Lower leg skin (tissue), 3 donors: ENCODE measurements at regions not wholly inside any gene's neighbourhood (a gene's known extent, or its start where the extent isn't known, plus 50 kb on each side); places are given as distances from the start of the nearest gene placed in this dataset.

ENCODE experiments used
- POLR2A ChIP-seq, 2 donors: fragments of 450-650 bp; IDR thresholded peaks; one replicate each; pipeline ENCODE4 v1.6.1; 2016 to 2017; ENCODE audit warnings: antibody characterized with exemption in 2 of 2, mild to moderate bottlenecking in 1 of 2, moderate library complexity in 1 of 2
- TF ChIP-seq, protein P1 (sequence below), 3 donors: fragments of 450-650 bp; IDR thresholded peaks; one replicate each; pipeline ENCODE4 v1.5.1; 2016; ENCODE audit warnings: antibody characterized with exemption in 3 of 3, mild to moderate bottlenecking in 3 of 3, moderate library complexity in 2 of 3

GRCh38 chr16:55014022-55014421 is 83.4 kb downstream of the IRX5 start:
- TF ChIP-seq, protein P1, sequence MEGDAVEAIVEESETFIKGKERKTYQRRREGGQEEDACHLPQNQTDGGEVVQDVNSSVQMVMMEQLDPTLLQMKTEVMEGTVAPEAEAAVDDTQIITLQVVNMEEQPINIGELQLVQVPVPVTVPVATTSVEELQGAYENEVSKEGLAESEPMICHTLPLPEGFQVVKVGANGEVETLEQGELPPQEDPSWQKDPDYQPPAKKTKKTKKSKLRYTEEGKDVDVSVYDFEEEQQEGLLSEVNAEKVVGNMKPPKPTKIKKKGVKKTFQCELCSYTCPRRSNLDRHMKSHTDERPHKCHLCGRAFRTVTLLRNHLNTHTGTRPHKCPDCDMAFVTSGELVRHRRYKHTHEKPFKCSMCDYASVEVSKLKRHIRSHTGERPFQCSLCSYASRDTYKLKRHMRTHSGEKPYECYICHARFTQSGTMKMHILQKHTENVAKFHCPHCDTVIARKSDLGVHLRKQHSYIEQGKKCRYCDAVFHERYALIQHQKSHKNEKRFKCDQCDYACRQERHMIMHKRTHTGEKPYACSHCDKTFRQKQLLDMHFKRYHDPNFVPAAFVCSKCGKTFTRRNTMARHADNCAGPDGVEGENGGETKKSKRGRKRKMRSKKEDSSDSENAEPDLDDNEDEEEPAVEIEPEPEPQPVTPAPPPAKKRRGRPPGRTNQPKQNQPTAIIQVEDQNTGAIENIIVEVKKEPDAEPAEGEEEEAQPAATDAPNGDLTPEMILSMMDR (IDR thresholded peaks at IDR 0.05): no peak
- TF ChIP-seq POLR2A (IDR thresholded peaks at IDR 0.05): no peak
